BJ (cell line): ENCODE measurements at regions not wholly inside any gene's neighbourhood (a gene's known extent, or its start where the extent isn't known, plus 50 kb on each side); places are given as distances from the start of the nearest gene placed in this dataset.

ENCODE experiments used
- CTCF ChIA-PET: fragments of 350-600 bp; formaldehyde crosslinking; extraction: SDS; loops from one replicate; lab custom pipeline; 2021; ENCODE audit warnings: antibody characterized with exemption, inconsistent platforms; lab: Yijun Ruan, JAX
- POLR2A ChIA-PET: fragments of 300-600 bp; sonication (Branson Sonifier 250); formaldehyde crosslinking; extraction: SDS; loops from one replicate; lab custom pipeline; 2021; ENCODE audit warnings: antibody characterized with exemption; lab: Charles Lee
- DNase-seq: peaks from one replicate; pipeline ENCODE4 v3.0.0-alpha.2; 2011; ENCODE audit warnings: low read depth
- H3K27me3 ChIP-seq: 2 replicates; pipeline ENCODE4 v1.6.0; 2011; ENCODE audit warnings: low read length; ENCODE audit not compliant: control insufficient read depth, insufficient read depth
- H3K36me3 ChIP-seq: 2 replicates; pipeline ENCODE4 v1.5.1; 2011; ENCODE audit warnings: low read length; ENCODE audit not compliant: control insufficient read depth, insufficient read depth
- H3K4me3 ChIP-seq: 2 replicates; pipeline ENCODE4 v1.5.1; 2011; ENCODE audit warnings: low read depth, mild to moderate bottlenecking, control low read depth, low read length
- CTCF ChIP-seq: IDR thresholded peaks from 2 replicates; pipeline ENCODE4 v1.5.1; 2011; ENCODE audit warnings: low read depth, mild to moderate bottlenecking, control low read depth, inconsistent platforms, low read length, moderate library complexity; ENCODE audit not compliant: insufficient read depth

- TF ChIP-seq CTCF, result no peak
- no peak overlapping the region for H3K4me3 ChIP-seq
- no peaks in the 10 kb centered on the region for H3K36me3 ChIP-seq
- no peak for DNase-seq
- POLR2A ChIA-PET, result no interaction called here
- no peaks in the 10 kb centered on the region for H3K27me3 ChIP-seq
- CTCF ChIA-PET, result no interaction called here
Measured at GRCh38 chr5:117380316-117380715, 805.7 kb upstream of the SEMA6A start.

GRCh38 chr5:117379521-117379920, 804.9 kb upstream of the SEMA6A start:
- TF ChIP-seq CTCF, result no peak
- POLR2A ChIA-PET, result no interaction called here
- no peak for DNase-seq
- CTCF ChIA-PET, result no interaction called here
- H3K27me3 ChIP-seq, result no peaks in the 10 kb centered on the region
- no peak overlapping the region for H3K4me3 ChIP-seq
- no peaks in the 10 kb centered on the region for H3K36me3 ChIP-seq

GRCh38 chr5:117376748-117377147, 802.1 kb upstream of the SEMA6A start:
- ChIA-PET POLR2A (no interaction called here), CTCF (no interaction called here)
- no peak for DNase-seq
- Histone ChIP-seq H3K36me3 (no peaks in the 10 kb centered on the region), H3K4me3 (no peak overlapping the region), H3K27me3 (no peaks in the 10 kb centered on the region)
- TF ChIP-seq CTCF, result no peak

- Histone ChIP-seq H3K36me3 (no peaks in the 10 kb centered on the region), H3K4me3 (no peak overlapping the region), H3K27me3 (no peaks in the 10 kb centered on the region)
- ChIA-PET POLR2A (no interaction called here), CTCF (no interaction called here)
- TF ChIP-seq CTCF, result no peak
- no peak for DNase-seq
Measured at GRCh38 chr5:117359895-117360294, 785.3 kb upstream of the SEMA6A start.

GRCh38 chr5:117357886-117358285, 783.3 kb upstream of the SEMA6A start:
- DNase-seq, result no peak
- ChIA-PET CTCF (no interaction called here), POLR2A (no interaction called here)
- H3K27me3 ChIP-seq, result no peaks in the 10 kb centered on the region
- TF ChIP-seq CTCF, result no peak
- H3K4me3 ChIP-seq, result no peak overlapping the region
- no peaks in the 10 kb centered on the region for H3K36me3 ChIP-seq
